PC-3 (cell line): ENCODE measurements at regions not wholly inside any gene's neighbourhood (a gene's known extent, or its start where the extent isn't known, plus 50 kb on each side); places are given as distances from the start of the nearest gene placed in this dataset.
"Not testable (repeated sequence)": the region's sequence is repeated elsewhere in the genome, so short reads cannot be mapped to it uniquely, and the experiment has no call there.

ENCODE experiments used
- CTCF ChIP-seq: fragments of 300-600 bp; sonication (generic); conservative IDR thresholded peaks from 2 replicates; pipeline ENCODE4 v1.5.1; 2017; ENCODE audit warnings: antibody characterized with exemption, low read depth, mild to moderate bottlenecking, low read length
- EZH2phosphoT487 ChIP-seq: fragments of 300-600 bp; sonication (generic); IDR thresholded peaks from 2 replicates; pipeline ENCODE4 v1.6.1; 2018; ENCODE audit warnings: mild to moderate bottlenecking, antibody characterized with exemption, low read length, borderline replicate concordance

DNA sequence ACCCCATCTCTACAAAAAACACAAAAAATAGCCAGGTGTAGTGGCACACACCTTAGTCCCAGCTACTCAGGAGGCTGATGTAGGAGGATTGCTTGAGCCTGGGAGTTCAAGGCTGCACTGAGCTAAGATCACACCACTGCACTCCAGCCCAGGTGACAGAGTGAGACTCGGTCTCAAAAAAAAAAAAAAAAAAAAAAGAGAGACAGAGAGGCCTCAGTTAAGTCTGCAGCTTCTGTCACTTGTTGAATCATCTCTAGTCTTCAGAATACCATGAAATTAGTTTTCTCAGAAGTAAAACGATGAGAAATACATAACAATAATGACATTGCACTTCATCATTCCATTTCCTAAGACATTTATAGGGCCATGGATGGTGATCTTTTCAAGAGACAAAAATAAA, 118.0 kb downstream of the PPIAL4G start:
- TF ChIP-seq CTCF, EZH2phosphoT487: not testable (repeated sequence)
